HCT116 (cell line): ENCODE measurements at regions not wholly inside any gene's neighbourhood (a gene's known extent, or its start where the extent isn't known, plus 50 kb on each side); places are given as distances from the start of the nearest gene placed in this dataset.

Source experiments
- ATAC-seq: fragments of 200-7000 bp; cut with Tn5 transposase; 2 replicates; pipeline ENCODE4 v1.9.1; 2020; ENCODE audit warnings: mild to moderate bottlenecking, moderate library complexity
- BruUV-seq: library from RNA; stranded (reverse); fragments of 400-500 nt; replicated peaks from 2 replicates; lab custom pipeline; 2021; lab: Mats Ljungman, UMichigan
- CTCF ChIA-PET: fragments of 300-600 bp; sonication (Branson Sonifier 250); formaldehyde crosslinking; loops from one replicate; lab custom pipeline; 2021; ENCODE audit warnings: antibody characterized with exemption; lab: Charles Lee
- POLR2A ChIA-PET: fragments of 300-600, 350-600 bp; sonication (Branson Sonifier 250); formaldehyde crosslinking; loops from one replicate; lab custom pipeline; 2021; ENCODE audit warnings: antibody characterized with exemption; lab: Charles Lee
- RAD21 ChIA-PET, 2 experiments: fragments of 300-600 bp; sonication (Branson Sonifier 250); formaldehyde crosslinking; loops; one replicate each; lab custom pipeline; 2023; ENCODE audit warnings: low total read pairs in 2 of 2; ENCODE audit not compliant: uncharacterized antibody in 2 of 2, unreplicated experiment in 2 of 2, low non-redundant PET in 1 of 2; lab: Charles Lee
- DNase-seq: peaks from one replicate; pipeline ENCODE4 v3.0.0-alpha.2; 2010; ENCODE audit warnings: low read depth, low spot score
- H2AFZ ChIP-seq: fragments of 200-600 bp; shearing (Covaris generic), sonication (generic); 2 replicates; pipeline ENCODE4 v1.6.1; 2017; ENCODE audit warnings: low read depth, mixed run types, mixed read lengths, antibody characterized with exemption, low read length; ENCODE audit not compliant: poor library complexity, severe bottlenecking
- H3K27ac ChIP-seq: 2 replicates; pipeline ENCODE4 v1.5.1; 2012; ENCODE audit warnings: low read depth, low read length
- H3K27me3 ChIP-seq: fragments of 200-600 bp; sonication (generic); 2 replicates; pipeline ENCODE4 v1.6.1; 2016; ENCODE audit warnings: mixed run types, low read length, mixed read lengths; ENCODE audit not compliant: insufficient read depth
- H3K36me3 ChIP-seq, 2 experiments: fragments of 200-500 bp in 1 of 2; fragments of 200-600 bp in 1 of 2; sonication (Bioruptor generic) in 1 of 2; sonication (generic) in 1 of 2; 2 replicates each; pipeline versions ENCODE4 v1.5.1 to v1.6.1; 2014 to 2016; ENCODE audit warnings: low read length in 2 of 2, inconsistent platforms in 1 of 2, mixed read lengths in 1 of 2, mixed run types in 1 of 2; ENCODE audit not compliant: insufficient read depth in 2 of 2, control insufficient read depth in 1 of 2
- H3K4me1 ChIP-seq, 2 experiments: fragments of 200-600 bp in 1 of 2; sonication (generic) in 1 of 2; 2 replicates each; pipeline versions ENCODE4 v1.5.1 to v1.6.1; 2012 to 2017; ENCODE audit warnings: low read length in 2 of 2, inconsistent platforms in 1 of 2, mild to moderate bottlenecking in 1 of 2, mixed read lengths in 1 of 2, mixed run types in 1 of 2, moderate library complexity in 1 of 2; ENCODE audit not compliant: insufficient read depth in 2 of 2, control insufficient read depth in 1 of 2
- H3K4me2 ChIP-seq: fragments of 200-600 bp; sonication (generic); 2 replicates; pipeline ENCODE4 v1.6.1; 2017; ENCODE audit warnings: mixed run types, low read length, mixed read lengths
- H3K4me3 ChIP-seq, 2 experiments: fragments of 200-600 bp in 1 of 2; sonication (generic) in 1 of 2; replicated peaks in 1 of 2; 2 replicates each; pipeline ENCODE4 v1.5.1; 2011 to 2016; ENCODE audit warnings: low read length in 2 of 2, control low read depth in 1 of 2, low read depth in 1 of 2, mild to moderate bottlenecking in 1 of 2, mixed read lengths in 1 of 2, mixed run types in 1 of 2
- H3K79me2 ChIP-seq: fragments of 200-600 bp; sonication (generic); 2 replicates; pipeline ENCODE4 v1.6.1; 2017; ENCODE audit warnings: mild to moderate bottlenecking, mixed run types, low read length, moderate library complexity, mixed read lengths; ENCODE audit not compliant: insufficient read depth
- H3K9ac ChIP-seq: fragments of 200-600 bp; sonication (generic); 2 replicates; pipeline ENCODE4 v1.6.1; 2016; ENCODE audit warnings: low read length, mixed read lengths
- H3K9me2 ChIP-seq: fragments of 200-600 bp; sonication (generic), shearing (Covaris generic); 2 replicates; pipeline ENCODE4 v1.6.1; 2017; ENCODE audit warnings: mixed run types, mild to moderate bottlenecking, moderate library complexity; ENCODE audit not compliant: insufficient read depth
- H3K9me3 ChIP-seq, 2 experiments: fragments of 200-500 bp in 1 of 2; fragments of 200-600 bp in 1 of 2; sonication (Bioruptor generic) in 1 of 2; sonication (generic) in 1 of 2; 2 replicates each; pipeline ENCODE4 v1.6.1; 2014 to 2017; ENCODE audit warnings: low read length in 2 of 2, mixed read lengths in 2 of 2, inconsistent platforms in 1 of 2, low read depth in 1 of 2, mild to moderate bottlenecking in 1 of 2, mixed run types in 1 of 2, moderate library complexity in 1 of 2; ENCODE audit not compliant: control insufficient read depth in 1 of 2, insufficient read depth in 1 of 2
- H4K20me1 ChIP-seq: fragments of 200-600 bp; sonication (generic), shearing (Covaris generic); 2 replicates; pipeline ENCODE4 v1.6.1; 2017; ENCODE audit warnings: mixed run types, mild to moderate bottlenecking, moderate library complexity; ENCODE audit not compliant: insufficient read depth
- ATF3 ChIP-seq: IDR thresholded peaks from 2 replicates; pipeline ENCODE4 v1.6.1; 2012
- CEBPB ChIP-seq: IDR thresholded peaks from 2 replicates; pipeline ENCODE4 v1.6.1; 2012; ENCODE audit warnings: low read depth
- EZH2 ChIP-seq: fragments of 200-600 bp; sonication (generic); IDR thresholded peaks from 2 replicates; pipeline ENCODE4 v1.6.1; 2017; ENCODE audit warnings: antibody characterized with exemption, mixed run types
- FOSL1 ChIP-seq: IDR thresholded peaks from 2 replicates; pipeline ENCODE4 v1.6.1; 2012; ENCODE audit warnings: low read depth
- JUND ChIP-seq: IDR thresholded peaks from 2 replicates; pipeline ENCODE4 v1.6.1; 2012
- MAX ChIP-seq: IDR thresholded peaks from 2 replicates; pipeline ENCODE4 v1.6.1; 2012
- POLR2A ChIP-seq: IDR thresholded peaks from 2 replicates; pipeline ENCODE4 v1.7.0; 2011; ENCODE audit warnings: borderline replicate concordance; ENCODE audit not compliant: insufficient read depth, insufficient read length; ENCODE audit errors: extremely low read depth
- POLR2AphosphoS5 ChIP-seq: IDR thresholded peaks from 2 replicates; pipeline ENCODE4 v1.6.1; 2011; ENCODE audit warnings: mild to moderate bottlenecking, low read depth, low read length, moderate library complexity
- RAD21 ChIP-seq: IDR thresholded peaks from 2 replicates; pipeline ENCODE4 v1.6.1; 2012; ENCODE audit warnings: low read depth, mild to moderate bottlenecking
- SP1 ChIP-seq: IDR thresholded peaks from 2 replicates; pipeline ENCODE4 v1.6.1; 2012; ENCODE audit warnings: low read depth
- SRF ChIP-seq: IDR thresholded peaks from 2 replicates; pipeline ENCODE4 v1.6.1; 2012; ENCODE audit warnings: low read depth
- TCF7L2 ChIP-seq: IDR thresholded peaks from 2 replicates; pipeline ENCODE4 v1.7.0; 2011; ENCODE audit warnings: borderline replicate concordance, inconsistent platforms; ENCODE audit not compliant: insufficient read depth, insufficient read length; ENCODE audit errors: extremely low read depth
- YY1 ChIP-seq: IDR thresholded peaks from 2 replicates; pipeline ENCODE4 v1.6.1; 2011; ENCODE audit warnings: low read length, low read depth, moderate library complexity, mild to moderate bottlenecking; ENCODE audit not compliant: insufficient replicate concordance; ENCODE audit errors: extremely low read depth
- ZFX ChIP-seq: fragments of 450-650 bp; IDR thresholded peaks from 2 replicates; pipeline ENCODE4 v1.6.1; 2017
- ZNF274 ChIP-seq: fragments of 200-500 bp; sonication (Bioruptor generic); IDR thresholded peaks from 2 replicates; pipeline ENCODE4 v1.6.1; 2014; ENCODE audit warnings: mild to moderate bottlenecking, low read depth, low read length, inconsistent platforms
- intact Hi-C: fragments of 100-400 bp; cut with micrococcal nuclease; formaldehyde crosslinking; loops from 2 replicates; pipeline ENCODE4 v1.10.0; 2022

- ATAC-seq (no peak), DNase-seq (no peak)
- no peaks in the 10 kb centered on the region for H3K79me2 ChIP-seq
- no peaks in the 10 kb centered on the region for H3K27me3 ChIP-seq
- no peaks in the 10 kb centered on the region for H4K20me1 ChIP-seq
- BruUV-seq: no TSS peak
- H3K4me2 ChIP-seq: no peak overlapping the region
- no peaks in the 10 kb centered on the region for H3K9me2 ChIP-seq
- H3K9me3 ChIP-seq: no peaks in the 10 kb centered on the region
- ChIA-PET POLR2A (no interaction called here), CTCF (interaction anchor here (0.5 kb wide), 1 partner anchor 141 kb away, joined by 3 read pairs; no protein-coding TSS in a partner anchor), RAD21 (no interaction called here)
- no peak overlapping the region for H3K27ac ChIP-seq
- no peak overlapping the region for H2AFZ ChIP-seq
- no peak overlapping the region for H3K9ac ChIP-seq
- no peaks in the 10 kb centered on the region for H3K36me3 ChIP-seq
- no peak overlapping the region for H3K4me3 ChIP-seq
- no peak for TF ChIP-seq ZFX
- no peak for TF ChIP-seq YY1
- TF ChIP-seq ZNF274: no peak
- TF ChIP-seq RAD21: no peak
- TF ChIP-seq FOSL1: no peak
- no peak for TF ChIP-seq POLR2A
- no peak for TF ChIP-seq POLR2AphosphoS5
- TF ChIP-seq SRF: no peak
- TF ChIP-seq ATF3: no peak
- TF ChIP-seq TCF7L2: no peak
- TF ChIP-seq SP1: no peak
- TF ChIP-seq CEBPB: no peak
- no peak for TF ChIP-seq MAX
- no peak for TF ChIP-seq EZH2
- TF ChIP-seq JUND: no peak
- intact Hi-C loops: no loop called here
- peaks cover under 1 to 3% of the 10 kb centered on the region in 2 experiments; a peak in 2 of 4 replicates for H3K4me1 ChIP-seq
Observed at GRCh38 chr1:199292896-199293295, 654.1 kb downstream of the PTPRC start.
